G401.6 (cell line): ENCODE measurements at regions not wholly inside any gene's neighbourhood (a gene's known extent, or its start where the extent isn't known, plus 50 kb on each side); places are given as distances from the start of the nearest gene placed in this dataset.

ENCODE experiments used
- FAIRE-seq: peaks from 2 replicates; lab custom pipeline; 2012; peaks lifted over from hg19 to GRCh38; lab: Jason Lieb, UNC

DNA sequence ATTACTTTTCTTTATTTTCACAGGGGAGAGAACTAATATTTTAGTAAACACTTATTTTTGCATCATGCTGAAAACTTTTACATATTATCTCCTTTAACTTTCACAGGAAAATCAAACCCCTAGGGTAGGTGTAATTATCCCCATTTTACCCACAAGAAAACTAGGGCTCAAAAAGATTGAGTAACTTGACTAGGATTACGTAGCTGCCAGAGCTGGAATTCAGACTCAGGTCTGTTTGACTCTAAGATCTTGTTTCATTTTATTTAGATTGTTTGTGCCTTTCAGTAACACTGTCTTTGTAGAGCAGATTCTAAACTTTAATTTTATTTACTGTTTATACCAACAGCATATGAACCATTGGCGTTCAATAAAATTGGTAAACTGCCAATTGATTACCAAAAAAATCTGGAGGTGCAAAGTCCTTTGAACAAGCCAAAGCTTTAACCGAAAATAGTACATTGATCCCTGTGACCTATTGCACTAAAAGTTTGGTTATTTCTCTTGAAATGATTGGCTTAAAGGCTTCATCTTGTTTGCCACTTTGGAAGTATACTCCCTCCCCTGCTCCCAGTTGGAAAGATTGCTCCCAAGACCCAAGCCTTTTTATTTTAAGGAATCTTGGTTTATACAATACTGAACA, 71.0 kb upstream of the WDR26 start:
- no peak for FAIRE-seq

DNA sequence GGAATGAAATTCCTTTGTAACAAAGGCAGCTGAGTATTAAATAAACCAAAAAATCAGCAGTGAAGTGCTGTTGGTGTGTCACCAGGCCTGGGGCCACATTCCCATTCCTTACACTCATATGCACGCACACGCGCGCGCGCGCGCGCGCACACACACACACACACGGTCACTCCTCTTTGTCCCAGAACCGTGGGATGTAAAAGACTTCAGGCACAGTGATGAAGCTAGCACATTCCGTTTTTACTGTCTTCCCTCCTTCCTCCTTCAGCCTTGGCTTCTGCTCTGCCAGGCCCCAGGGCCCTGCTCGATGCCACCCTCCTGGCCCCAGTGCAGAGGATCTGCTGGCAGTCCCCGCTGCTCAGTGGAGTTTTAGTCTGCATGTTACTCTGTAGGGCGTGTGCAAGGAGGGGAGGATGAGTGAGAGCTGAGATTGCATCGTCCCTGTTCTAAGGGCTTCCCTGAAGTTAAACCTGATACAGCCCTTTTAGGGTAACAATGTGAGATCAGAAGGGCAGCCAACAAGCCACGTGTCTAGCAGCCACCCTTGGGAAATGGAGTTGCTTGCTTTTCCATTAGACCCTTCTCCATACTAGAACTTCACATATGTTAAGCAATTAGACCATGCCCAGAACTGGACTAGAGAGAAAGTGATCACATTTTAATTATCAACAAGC, 71.7 kb upstream of the WDR26 start:
- no peak for FAIRE-seq

DNA sequence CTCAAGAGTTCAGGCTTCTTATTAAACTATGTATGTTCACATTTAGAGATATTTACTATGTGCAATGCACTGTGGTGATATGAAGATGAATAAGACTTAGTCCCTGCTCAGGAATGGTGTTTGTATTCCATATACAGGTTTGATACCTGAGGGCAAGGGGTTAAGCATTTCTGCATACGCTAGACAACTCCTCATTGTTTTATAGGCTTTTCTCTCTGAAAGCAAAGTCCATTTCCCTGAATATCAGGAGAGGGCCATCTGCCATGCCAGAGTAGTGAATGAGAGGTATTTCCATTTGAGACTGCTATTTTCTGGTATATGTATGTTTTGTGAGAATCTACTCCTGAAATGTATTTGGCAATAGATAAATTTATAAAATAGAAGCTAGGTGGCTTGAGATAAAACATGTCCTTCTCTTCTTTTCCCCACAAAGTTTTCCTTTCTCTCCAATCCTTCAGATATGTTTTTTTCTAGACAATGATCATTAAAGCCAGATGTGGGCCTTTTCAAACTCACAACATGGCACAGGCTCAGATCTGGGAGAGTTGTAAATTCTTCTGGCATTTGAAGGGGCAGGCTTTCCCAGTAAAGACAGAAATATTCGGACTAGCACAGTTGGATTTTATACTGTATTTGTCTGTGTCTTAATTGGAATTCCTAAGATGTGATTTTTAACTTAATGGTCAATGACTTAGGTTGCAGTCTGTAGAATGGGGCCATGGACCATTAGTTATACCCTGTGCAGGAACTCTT, 73.3 kb upstream of the WDR26 start:
- FAIRE-seq: no peak

DNA sequence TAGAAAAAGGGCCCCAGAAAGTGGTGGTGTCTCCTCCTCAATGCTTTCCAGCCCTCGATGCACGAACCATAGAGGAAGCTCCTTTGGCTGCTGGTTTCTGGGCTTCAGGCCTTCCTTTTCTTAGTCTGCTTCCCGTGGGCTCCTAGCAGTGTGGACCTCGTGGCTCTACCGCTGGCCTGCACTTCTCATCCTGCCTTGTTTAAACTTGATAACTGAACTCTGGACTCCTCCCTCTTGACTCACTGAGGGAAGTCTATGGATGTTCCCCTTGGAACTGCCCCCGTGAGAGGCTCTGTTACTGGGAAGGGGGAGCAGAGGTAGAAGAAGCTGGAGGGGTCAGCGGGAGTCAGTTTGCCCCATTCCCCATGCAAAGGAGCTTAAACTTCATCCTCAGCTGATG, 75.3 kb upstream of the WDR26 start:
- FAIRE-seq: no peak

DNA sequence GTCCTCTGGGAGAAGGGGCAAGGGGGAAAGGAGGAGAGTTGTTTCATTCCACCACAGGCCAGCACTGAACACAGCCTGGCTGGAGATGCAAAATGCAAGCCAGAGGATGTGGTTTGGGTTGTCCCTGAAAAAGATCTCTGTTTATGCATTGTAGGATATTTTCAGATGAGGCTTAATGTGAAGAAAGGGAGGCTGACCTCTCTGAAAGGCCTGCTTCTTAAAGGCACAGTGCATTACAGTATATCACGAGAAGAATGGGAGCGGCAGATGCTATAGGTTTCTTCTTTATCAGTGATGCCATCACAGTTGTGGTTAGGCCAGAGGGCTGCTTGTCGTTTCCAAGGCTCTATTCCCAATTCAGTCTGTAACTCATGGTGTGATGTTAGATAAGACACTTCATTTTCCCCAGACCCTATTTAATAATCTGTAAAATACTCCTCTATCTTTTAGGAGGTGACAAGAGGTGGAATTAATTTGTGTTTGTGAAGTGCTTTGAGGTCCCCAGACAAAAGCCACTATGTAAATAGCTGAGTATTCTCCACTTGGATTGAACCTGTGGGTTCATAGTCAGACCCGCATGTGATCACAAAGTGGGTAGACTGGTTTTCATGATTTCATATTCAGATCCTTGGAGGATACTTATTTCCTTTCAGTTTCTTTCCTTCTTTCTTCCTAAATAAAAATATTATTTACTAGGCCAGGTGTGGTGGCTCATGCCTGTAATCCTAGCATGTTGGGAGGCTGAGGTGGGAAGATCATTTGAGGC, 76.5 kb upstream of the WDR26 start:
- no peak for FAIRE-seq

DNA sequence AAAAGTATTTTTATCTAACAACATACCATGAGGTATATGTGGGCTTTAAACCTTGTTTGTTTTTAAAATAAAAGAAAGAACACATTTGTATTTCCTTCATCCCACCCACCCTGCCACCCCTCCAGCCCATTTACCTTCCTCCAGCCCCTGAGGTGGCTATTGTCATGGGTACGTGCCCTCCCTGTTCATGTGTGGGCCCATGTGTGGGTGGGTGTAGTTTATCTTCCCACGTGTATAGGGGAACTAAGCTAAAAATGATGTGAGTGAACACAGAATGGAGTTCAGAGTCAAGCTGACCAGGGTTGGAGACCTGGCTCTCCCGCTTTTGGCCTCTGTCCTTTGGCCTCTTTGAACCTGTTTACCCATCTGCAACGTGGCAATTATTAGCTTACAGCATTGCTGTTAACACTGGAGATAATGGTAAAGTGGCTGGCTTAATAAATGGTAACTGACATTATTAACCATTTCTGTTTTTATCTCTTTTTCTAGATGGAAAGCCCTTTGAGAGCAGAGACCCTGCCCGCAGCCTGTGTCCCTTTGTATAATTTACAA, 78.1 kb upstream of the WDR26 start:
- FAIRE-seq: no peak

DNA sequence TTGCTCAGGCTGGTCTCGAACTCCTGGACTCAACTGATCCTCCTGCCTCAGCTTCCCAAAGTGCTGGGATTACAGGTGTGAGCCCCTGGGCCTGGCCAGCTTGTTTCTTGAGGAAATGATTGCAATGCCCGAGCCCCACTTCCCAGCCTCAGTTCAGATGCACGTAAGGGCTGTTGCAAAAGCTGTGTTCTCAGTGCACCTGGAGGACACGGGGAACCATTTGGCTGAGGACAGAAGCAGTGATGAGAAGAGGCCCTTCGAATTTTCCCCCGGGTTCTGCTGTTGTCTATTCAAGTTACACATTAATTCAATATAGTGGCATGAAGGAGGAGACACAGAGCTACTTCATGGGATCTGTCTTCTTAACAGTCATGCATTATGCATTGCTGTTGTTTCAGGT, 78.8 kb upstream of the WDR26 start:
- FAIRE-seq: no peak

DNA sequence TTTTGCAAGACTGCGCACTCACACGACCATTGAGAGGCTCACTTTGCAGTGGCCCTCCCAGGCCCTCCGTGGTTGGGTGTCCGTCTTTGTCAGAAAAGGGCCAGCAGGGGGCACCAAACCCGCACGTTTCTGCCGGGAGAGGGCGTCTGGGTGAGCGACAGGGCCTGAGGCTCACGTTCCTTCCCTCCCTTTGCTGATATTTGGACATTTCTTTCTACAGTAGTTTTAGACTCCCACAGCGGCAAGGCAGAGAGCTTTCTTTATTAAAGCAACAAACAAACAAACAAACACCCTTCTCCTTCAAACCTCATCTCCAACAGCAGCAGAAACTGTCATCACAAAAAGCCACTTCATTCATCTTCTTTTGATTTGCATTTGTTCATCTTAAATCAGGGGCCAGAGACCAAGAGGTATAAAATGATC, 79.2 kb upstream of the WDR26 start:
- peak; percentile 89 for FAIRE-seq

DNA sequence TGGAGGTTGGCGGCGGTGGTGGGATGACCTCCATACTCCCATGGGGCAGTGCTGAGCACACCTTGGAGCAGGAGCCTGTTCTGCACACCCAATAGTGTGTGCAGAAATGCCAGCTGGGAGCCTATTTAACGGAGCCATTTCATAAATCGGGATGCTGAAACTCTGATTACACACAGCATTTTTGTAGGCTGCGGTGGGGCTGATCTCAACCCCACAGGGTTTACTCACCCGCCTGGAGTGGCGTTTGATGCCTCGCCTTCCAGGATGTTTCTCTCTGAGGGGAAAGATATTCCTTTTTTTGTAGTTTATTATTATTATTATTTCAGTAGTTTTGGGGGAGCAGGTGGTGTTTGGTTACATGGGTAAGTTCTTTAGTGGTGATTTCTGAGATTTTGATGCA, 82.6 kb upstream of the WDR26 start:
- FAIRE-seq: no peak

DNA sequence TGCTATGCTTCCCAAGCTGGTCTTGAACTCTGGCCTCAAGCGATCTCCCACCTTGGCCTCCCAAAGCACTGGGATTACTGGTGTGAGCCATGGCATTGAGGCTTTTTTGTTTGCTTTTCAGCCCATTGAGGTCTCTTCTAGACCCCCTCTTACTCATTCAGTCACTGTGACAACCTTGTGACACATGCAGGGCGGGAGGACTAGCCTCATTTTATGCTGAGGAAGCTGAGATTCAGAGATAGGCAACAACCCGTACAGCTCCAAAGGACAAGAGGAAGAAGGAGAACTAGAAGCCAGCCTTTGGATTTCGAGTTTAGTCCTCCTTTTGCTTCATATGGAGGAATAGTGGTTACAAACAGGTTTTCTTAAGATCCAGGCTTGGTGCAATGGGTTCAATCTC, 83.9 kb upstream of the WDR26 start:
- no peak for FAIRE-seq

DNA sequence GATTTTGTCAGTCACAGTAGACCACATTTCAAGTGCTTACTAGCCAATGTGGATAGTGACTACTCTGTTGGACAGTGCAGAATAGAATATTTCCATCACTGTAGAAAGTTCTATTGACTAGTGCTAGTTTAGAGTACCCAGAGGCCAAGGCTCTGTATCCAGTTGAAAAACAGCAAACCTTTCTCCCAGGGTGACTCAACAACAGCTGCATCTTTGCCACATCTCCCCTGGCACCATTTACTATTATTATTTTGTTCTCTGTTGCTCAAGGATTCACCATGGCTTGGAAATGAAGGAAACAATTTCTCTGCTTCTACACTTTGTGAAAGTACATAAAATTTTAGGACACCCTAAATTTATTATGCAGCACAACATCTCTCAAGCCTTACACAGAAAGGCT, 85.3 kb upstream of the WDR26 start:
- no peak for FAIRE-seq

DNA sequence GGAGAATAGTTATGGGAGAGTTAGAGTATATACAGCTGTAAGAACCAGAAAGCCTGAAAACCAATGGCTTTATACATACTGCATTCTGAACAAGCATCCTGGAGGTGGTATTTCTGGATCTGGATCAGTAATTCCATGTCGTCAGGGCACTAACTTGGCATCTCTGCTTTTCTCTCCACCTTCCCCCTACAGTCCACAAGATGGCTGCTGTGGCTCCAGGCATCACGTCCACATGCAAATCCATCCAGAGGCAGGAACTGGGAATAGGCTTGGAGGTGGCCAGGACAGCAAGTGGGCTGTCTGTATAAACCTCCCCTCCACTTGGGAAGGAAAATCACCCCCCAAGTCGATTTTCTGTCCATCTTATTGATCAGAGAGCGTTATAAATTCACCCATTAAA, 86.2 kb upstream of the WDR26 start:
- no peak for FAIRE-seq

DNA sequence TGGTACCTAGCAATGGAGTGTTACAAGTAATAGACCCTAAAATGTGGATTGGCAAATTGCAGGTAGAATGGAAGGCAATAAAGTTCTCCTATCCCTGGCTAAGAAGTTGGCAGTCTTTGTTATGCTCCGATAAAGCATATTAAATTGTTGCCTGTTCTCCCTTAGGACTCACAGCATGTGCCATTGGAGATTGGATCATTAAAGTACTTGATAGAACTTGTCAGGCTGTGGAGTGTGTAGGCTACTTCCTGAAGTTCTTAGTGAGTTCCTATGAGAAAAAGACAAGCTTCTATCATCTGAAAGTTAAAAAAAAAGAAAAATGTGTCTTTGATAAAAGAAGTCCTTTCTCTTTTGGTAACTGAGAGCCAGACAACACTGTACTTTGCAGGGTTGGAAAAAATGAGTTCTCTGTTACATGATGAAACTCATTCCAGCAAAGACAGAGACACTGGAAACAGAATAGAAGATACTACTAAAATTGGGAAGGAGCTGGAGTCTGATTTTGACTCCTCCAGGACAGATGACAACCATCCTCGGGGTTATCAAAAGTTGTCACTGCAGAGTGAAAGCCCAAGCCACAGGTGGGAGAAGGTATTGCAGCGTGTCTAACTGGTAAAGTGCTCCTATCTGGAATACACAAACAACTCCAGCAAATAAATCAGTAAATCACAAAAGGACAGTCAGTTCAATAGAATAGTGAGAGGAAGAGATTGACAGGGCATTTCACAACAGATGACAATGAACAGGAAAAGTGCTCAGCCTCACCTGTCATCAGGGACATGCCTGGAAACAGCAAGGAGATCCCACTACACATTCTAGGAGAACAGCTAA, 87.5 kb upstream of the WDR26 start:
- FAIRE-seq: no peak

DNA sequence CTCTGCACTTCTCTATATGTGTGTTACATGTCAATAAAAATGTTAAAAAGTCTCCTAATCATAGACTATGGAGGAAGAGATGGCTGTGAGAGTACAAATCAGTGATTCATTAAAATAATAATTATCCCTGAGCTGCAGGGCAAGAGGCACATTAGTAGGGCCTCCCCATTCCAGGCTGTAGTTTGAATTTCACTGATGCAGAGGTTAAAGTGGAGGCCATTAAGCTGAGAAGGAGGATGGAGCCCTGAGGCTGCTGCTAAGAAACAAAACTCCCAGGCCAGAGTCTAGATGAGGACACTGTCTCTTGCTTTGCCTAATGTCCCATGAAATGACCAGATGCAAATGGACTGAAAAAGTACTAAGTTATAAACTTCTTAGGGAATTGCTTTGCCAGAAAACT, 89.1 kb upstream of the WDR26 start:
- FAIRE-seq: no peak

DNA sequence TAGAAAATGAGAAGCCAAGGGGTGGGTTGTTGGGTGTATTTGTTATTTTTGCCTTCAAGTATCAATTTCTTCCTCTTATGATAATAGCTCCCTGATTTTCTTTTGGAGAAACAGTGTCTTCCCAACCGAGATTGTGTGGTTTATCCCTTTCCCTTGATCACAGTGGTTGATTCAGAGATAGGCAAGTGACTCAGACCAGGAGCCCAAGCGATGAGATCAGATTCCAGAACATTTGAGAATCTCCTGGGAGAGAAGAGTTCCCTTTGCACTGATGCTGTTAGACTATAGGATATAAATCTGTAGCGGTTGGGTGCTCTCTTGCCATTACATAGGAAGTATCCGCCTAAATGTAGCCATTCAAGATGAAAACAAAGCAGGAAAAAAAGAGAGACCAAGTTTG, 90.1 kb upstream of the WDR26 start:
- no peak for FAIRE-seq

DNA sequence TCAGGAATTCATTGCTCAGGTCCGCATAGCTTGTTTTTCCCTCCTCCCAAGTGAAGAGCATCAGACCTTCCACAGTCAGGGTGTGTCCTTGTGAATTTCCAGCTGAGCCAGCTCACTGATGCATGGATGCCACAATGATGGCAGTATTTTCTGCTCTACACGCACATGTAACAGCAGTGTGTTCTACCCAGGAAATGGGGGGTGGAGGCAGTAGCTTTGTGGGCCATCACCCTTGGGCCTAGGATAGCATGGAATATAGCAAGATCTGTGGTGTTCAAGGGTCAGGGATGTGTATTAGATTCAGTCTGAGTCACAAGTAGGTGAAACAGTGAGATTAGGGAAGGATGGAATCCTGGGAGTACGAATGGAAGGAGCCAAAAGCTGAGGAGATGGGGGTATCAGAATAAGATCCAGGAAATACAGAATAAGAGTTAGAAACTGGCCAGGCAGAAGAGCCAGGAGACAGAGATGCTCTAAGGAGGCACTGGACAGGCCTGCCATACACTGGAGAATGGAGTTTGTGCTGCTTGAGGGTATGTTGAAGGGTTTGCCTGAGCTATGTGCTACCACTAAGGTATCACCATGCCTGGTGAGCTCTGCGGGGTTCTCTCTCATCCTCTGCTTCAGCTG, 90.6 kb upstream of the CNIH3 start:
- FAIRE-seq: no peak

DNA sequence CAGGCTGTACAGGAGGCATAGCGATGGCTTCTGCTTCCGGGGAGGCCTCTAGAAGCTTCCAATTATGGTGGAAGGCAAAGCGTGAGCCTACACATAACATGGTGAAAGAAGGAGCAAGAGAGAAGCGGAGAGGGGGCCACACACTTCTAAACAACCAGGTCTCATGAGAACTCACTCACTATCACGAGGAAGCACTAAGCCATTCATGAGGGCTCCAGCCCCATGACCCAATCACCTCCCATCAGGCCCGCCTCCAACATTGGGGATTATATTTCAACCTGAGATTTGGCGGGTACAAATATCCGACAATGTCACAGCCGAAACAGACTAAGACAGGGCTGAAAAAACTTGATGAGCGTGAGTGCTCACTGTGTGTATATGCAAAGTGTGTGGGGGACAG, 89.3 kb upstream of the CNIH3 start:
- FAIRE-seq: no peak

DNA sequence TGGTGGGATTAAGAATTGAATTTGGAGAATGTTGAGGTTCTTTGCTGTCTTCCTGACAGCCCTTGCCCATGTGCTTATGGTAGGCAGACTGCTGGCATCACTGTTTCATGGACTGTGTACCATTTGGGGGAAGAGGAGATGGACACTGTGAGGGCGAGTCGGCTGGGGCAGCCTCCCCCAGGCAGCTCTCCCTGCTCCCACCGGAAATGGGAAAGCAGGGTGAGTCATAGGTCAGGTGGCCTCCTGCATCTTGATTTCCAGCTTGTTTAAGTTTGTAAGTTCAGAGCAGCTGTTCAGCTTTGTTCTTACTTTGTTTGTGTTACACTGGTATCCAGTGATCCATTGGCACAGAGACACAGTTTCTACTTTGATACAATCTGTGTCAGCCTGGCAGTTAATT, 87.2 kb upstream of the CNIH3 start:
- FAIRE-seq: no peak

DNA sequence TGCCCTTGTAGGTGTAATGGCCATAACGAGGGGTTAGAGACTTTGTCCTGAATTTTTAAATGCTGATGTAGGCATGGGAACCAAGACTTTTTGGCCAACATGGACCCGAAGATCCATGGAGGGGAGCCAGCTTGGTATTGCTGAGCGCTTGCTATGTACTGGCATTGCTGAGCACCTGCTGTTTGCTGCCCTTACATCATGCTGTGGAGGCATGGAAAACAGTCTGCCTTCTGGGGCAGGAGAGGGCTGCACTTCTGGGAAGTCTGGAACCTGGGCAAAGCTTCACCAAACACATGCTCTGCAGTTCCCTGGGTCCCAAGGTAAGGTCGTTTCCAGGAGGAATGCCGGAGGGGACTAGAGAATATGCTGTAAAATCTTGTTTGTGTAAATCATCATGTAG, 86.3 kb upstream of the CNIH3 start:
- no peak for FAIRE-seq

DNA sequence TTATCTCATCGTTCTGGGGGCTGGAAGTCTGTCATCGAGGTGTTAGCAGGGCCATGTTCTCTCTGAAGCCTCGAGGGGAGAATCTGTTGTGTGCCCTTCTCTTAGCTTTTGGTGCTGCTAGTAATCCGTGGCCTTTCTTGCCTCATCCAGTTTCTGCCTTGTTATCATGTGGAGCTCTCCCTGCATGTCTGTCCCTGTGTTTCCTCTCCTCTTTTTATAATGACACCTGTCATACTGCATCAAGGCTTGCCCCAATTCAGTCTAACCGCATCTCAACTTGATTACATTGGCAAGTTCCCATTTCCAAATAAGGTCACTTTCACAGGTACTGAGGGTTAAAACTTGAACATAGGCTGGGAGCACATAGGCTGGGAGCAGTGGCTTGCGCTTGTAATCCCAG, 82.6 kb upstream of the CNIH3 start:
- no peak for FAIRE-seq

DNA sequence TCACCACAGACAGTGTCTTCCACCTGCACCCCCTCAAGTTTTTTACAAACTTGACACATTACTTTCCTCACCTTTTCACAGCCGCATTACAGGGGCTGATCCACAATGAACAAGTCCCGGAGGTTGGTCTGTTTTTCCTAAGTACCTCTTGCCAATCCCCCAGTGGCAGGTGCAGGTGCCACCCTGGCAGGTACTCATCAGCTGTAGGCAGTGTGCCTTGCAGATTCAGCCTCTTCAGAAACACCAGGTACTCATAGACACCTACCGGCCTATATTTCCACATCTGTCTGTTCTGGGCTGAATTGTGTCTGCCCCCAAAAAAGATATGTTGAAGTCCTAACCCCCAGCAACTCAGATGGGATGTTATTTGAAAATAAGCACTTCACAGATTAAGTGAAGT, 81.4 kb upstream of the CNIH3 start:
- no peak for FAIRE-seq
